Transverse colon (tissue), 4 donors: ENCODE measurements at regions not wholly inside any gene's neighbourhood (a gene's known extent, or its start where the extent isn't known, plus 50 kb on each side); places are given as distances from the start of the nearest gene placed in this dataset.

ENCODE experiments used
- POLR2A ChIP-seq: fragments of 450-650 bp; IDR thresholded peaks from one replicate; pipeline ENCODE4 v1.6.1; 2016; ENCODE audit warnings: antibody characterized with exemption, mild to moderate bottlenecking, moderate library complexity
- POLR2AphosphoS5 ChIP-seq, 3 donors: sonication (generic); formaldehyde crosslinking; IDR thresholded peaks; one replicate each; pipeline ENCODE4 v1.6.1; 2016; ENCODE audit warnings: antibody characterized with exemption in 3 of 3
- TF ChIP-seq, protein P1 (sequence below), 5 experiments: fragments of 200-600 bp in 3 of 5; fragments of 450-650 bp in 2 of 5; sonication (generic) in 3 of 5; IDR thresholded peaks; 1 replicate in 2 of 5; 2 replicates in 3 of 5; pipeline ENCODE4 v1.5.1; 2016 to 2017; ENCODE audit warnings: antibody characterized with exemption in 5 of 5, inconsistent platforms in 3 of 5, mild to moderate bottlenecking in 2 of 5, moderate library complexity in 1 of 5

DNA sequence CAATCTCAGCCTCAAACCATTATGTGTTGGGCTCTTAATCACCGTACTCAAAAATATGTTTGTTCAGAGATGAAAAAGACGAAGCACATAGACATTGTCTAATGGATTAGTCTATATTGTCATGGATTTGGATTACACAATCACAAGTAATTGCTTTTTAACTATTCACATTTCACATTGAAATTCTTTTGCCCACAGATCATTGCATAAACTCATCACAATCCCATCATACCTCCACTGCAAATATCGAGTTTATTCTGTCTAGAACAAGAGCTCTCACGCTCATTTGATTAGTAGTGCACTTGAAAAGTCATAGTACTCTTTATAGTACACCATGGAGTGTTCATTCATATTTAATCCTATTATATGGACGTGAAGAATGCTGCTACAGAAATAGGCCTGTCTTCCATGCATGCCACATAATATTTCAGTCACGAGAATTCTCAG, 97.9 kb upstream of the SOX11 start:
- TF ChIP-seq, protein P1, sequence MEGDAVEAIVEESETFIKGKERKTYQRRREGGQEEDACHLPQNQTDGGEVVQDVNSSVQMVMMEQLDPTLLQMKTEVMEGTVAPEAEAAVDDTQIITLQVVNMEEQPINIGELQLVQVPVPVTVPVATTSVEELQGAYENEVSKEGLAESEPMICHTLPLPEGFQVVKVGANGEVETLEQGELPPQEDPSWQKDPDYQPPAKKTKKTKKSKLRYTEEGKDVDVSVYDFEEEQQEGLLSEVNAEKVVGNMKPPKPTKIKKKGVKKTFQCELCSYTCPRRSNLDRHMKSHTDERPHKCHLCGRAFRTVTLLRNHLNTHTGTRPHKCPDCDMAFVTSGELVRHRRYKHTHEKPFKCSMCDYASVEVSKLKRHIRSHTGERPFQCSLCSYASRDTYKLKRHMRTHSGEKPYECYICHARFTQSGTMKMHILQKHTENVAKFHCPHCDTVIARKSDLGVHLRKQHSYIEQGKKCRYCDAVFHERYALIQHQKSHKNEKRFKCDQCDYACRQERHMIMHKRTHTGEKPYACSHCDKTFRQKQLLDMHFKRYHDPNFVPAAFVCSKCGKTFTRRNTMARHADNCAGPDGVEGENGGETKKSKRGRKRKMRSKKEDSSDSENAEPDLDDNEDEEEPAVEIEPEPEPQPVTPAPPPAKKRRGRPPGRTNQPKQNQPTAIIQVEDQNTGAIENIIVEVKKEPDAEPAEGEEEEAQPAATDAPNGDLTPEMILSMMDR (IDR thresholded peaks at IDR 0.05): no peak
- no peak for TF ChIP-seq POLR2AphosphoS5 (IDR thresholded peaks at IDR 0.05)
- no peak for TF ChIP-seq POLR2A
